HUES48 (cell line): ENCODE measurements at regions not wholly inside any gene's neighbourhood (a gene's known extent, or its start where the extent isn't known, plus 50 kb on each side); places are given as distances from the start of the nearest gene placed in this dataset.

ENCODE experiments used
- H3K27ac ChIP-seq: one replicate; pipeline ENCODE4 v1.7.0; 2013; ENCODE audit warnings: low read depth, low read length, inconsistent platforms
- H3K27me3 ChIP-seq: 2 replicates; pipeline ENCODE4 v1.6.1; 2013; ENCODE audit warnings: mild to moderate bottlenecking, low read length; ENCODE audit not compliant: control insufficient read depth, insufficient read depth
- H3K36me3 ChIP-seq: 2 replicates; pipeline ENCODE4 v1.6.1; 2013; ENCODE audit warnings: low read length; ENCODE audit not compliant: control insufficient read depth, insufficient read depth
- H3K4me1 ChIP-seq: 2 replicates; pipeline ENCODE4 v1.6.1; 2013; ENCODE audit warnings: mild to moderate bottlenecking, low read length; ENCODE audit not compliant: control insufficient read depth, insufficient read depth
- H3K4me3 ChIP-seq: 2 replicates; pipeline ENCODE4 v1.5.1; 2013; ENCODE audit warnings: mild to moderate bottlenecking, low read depth, low read length
- H3K9ac ChIP-seq: 2 replicates; pipeline ENCODE4 v1.6.1; 2013; ENCODE audit warnings: mild to moderate bottlenecking, low read depth, low read length, moderate library complexity
- H3K9me3 ChIP-seq: 2 replicates; pipeline ENCODE4 v1.6.1; 2013; ENCODE audit warnings: low read length; ENCODE audit not compliant: control insufficient read depth, insufficient read depth

GRCh38 chr3:116961106-116961505 lies 251.5 kb downstream of the TUSC7 start:
- Histone ChIP-seq H3K4me1 (no peaks in the 10 kb centered on the region), H3K9me3 (no peaks in the 10 kb centered on the region), H3K9ac (no peak overlapping the region), H3K27me3 (no peaks in the 10 kb centered on the region), H3K27ac (no peak overlapping the region), H3K36me3 (no peaks in the 10 kb centered on the region), H3K4me3 (no peak overlapping the region)

- no peaks in the 10 kb centered on the region for H3K4me1 ChIP-seq
- no peaks in the 10 kb centered on the region for H3K36me3 ChIP-seq
- H3K27me3 ChIP-seq: no peaks in the 10 kb centered on the region
- no peaks in the 10 kb centered on the region for H3K9me3 ChIP-seq
- H3K27ac ChIP-seq: no peak overlapping the region
- no peak overlapping the region for H3K4me3 ChIP-seq
- H3K9ac ChIP-seq: no peak overlapping the region
Measured at GRCh38 chr3:116963802-116964201, 254.2 kb downstream of the TUSC7 start.

GRCh38 chr3:116966649-116967048 lies 257.1 kb downstream of the TUSC7 start:
- Histone ChIP-seq H3K27ac (no peak overlapping the region), H3K4me1 (no peaks in the 10 kb centered on the region), H3K36me3 (no peaks in the 10 kb centered on the region), H3K9ac (no peak overlapping the region), H3K27me3 (no peaks in the 10 kb centered on the region), H3K4me3 (no peak overlapping the region), H3K9me3 (no peaks in the 10 kb centered on the region)

DNA sequence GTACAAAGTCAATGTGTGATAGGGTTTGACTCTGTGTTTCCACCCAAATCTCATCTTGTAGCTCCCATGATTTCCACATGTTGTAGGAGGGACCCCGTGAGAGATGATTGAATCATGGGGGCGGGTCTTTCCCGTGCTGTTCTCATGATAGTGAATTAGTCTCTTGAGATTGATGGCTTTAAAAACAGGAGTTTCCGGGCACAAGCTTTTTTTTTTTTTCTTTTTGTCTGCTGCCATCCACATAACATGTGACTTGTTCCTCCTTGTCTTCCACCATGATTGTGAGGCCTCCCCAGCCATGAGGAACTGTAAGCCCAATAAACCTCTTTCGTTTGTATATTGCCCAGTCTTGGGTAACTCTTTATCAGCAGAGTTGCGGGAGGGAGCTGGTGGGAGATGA lies 259.6 kb downstream of the TUSC7 start:
- Histone ChIP-seq H3K4me1 (0 out of 2 replicates have a peak, but pooled peaks cover 3% of the 10 kb centered on the region), H3K27me3 (no peaks in the 10 kb centered on the region), H3K9ac (no peak overlapping the region), H3K36me3 (no peaks in the 10 kb centered on the region), H3K4me3 (no peak overlapping the region), H3K27ac (no peak overlapping the region), H3K9me3 (no peaks in the 10 kb centered on the region)

- Histone ChIP-seq H3K9ac (no peak overlapping the region), H3K9me3 (no peaks in the 10 kb centered on the region), H3K36me3 (no peaks in the 10 kb centered on the region), H3K27ac (no peak overlapping the region), H3K27me3 (no peaks in the 10 kb centered on the region), H3K4me1 (0 out of 2 replicates have a peak, but pooled peaks cover 3% of the 10 kb centered on the region), H3K4me3 (no peak overlapping the region)
Measured at GRCh38 chr3:116969646-116970045, 260.1 kb downstream of the TUSC7 start.

- Histone ChIP-seq H3K9ac (no peak overlapping the region), H3K36me3 (no peaks in the 10 kb centered on the region), H3K4me1 (0 out of 2 replicates have a peak, but pooled peaks cover 3% of the 10 kb centered on the region), H3K4me3 (no peak overlapping the region), H3K27ac (no peak overlapping the region), H3K27me3 (no peaks in the 10 kb centered on the region), H3K9me3 (no peaks in the 10 kb centered on the region)
Measured at GRCh38 chr3:116971531-116971930, 262.0 kb downstream of the TUSC7 start.

DNA sequence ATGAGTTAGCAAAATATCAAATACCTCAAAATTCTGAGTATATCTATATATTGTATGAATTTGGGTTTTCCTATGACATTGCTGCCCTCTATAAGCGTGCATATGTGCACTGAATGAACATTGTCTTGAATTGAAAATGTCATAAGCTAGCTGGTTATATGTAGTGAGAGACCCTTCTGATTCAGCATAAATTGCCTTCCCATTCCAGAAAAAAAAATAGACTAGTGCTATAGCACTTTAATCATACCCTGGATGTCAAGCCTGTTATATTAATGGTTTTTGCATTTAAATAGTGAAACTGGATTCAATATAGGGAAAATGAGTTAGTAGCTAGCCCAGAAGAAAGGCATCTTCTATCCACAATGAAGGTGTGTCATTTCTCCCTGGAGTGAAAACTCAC lies 265.1 kb downstream of the TUSC7 start:
- no peaks in the 10 kb centered on the region for H3K36me3 ChIP-seq

DNA sequence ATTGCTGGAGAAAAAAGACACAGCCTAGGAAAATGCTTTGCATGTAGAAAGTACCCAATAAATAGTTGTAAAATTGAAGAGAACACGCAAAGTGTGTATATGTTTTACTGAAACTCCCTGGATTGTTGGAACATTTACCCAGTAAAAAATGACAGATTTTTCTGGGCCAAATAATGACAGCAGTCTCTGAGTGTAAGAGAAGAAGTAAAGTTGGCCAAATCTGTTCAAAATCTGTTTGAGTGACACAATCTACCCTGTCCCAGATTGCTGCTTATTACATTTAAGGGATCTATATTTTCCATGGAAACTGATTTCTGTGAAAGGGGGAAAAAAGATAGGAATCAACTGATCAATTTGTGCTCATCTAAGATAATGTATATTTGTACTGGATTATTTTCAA lies 267.9 kb downstream of the TUSC7 start:
- H3K4me3 ChIP-seq: no peak overlapping the region
- no peak overlapping the region for H3K9ac ChIP-seq
- no peaks in the 10 kb centered on the region for H3K36me3 ChIP-seq

More for the DNA sequence above, 265.1 kb downstream of the TUSC7 start:
- H3K27ac ChIP-seq: no peak overlapping the region
- no peak overlapping the region for H3K9ac ChIP-seq
- peaks cover 5% of the 10 kb centered on the region; the same call in 1 of the 2 replicates for H3K4me1 ChIP-seq
- H3K9me3 ChIP-seq: no peaks in the 10 kb centered on the region
- H3K27me3 ChIP-seq: no peaks in the 10 kb centered on the region
- H3K4me3 ChIP-seq: no peak overlapping the region

DNA sequence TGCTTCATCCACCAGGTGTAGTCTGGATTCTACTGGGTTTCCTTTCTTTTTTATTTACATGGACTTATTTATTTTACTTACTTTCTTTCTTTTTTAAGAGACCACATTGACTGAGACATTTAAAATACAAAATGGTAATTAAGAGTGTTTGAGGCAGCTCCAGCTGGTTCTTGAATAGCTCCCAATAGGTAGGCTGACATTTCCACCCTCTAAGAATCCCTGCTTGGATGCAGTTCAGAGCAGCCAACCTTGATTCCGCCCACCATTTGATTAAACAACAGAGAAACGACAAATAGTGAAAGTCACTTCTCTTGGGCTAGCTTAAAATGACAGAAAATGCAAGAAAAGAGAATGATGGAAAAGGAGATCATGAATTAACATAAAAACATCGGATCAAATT lies 270.5 kb downstream of the TUSC7 start:
- Histone ChIP-seq H3K9ac (no peak overlapping the region), H3K9me3 (no peaks in the 10 kb centered on the region), H3K4me3 (no peak overlapping the region), H3K27me3 (no peaks in the 10 kb centered on the region), H3K36me3 (no peaks in the 10 kb centered on the region), H3K27ac (no peak overlapping the region), H3K4me1 (peaks cover 14% of the 10 kb centered on the region)

More for the DNA sequence above, 267.9 kb downstream of the TUSC7 start:
- Histone ChIP-seq H3K4me1 (peaks cover 17% of the 10 kb centered on the region), H3K27me3 (no peaks in the 10 kb centered on the region), H3K27ac (no peak overlapping the region), H3K9me3 (no peaks in the 10 kb centered on the region)

GRCh38 chr3:116981089-116981488 lies 271.5 kb downstream of the TUSC7 start:
- Histone ChIP-seq H3K9ac (no peak overlapping the region), H3K36me3 (no peaks in the 10 kb centered on the region), H3K27me3 (no peaks in the 10 kb centered on the region), H3K4me3 (no peak overlapping the region), H3K9me3 (no peaks in the 10 kb centered on the region), H3K4me1 (peaks cover 14% of the 10 kb centered on the region), H3K27ac (no peak overlapping the region)

DNA sequence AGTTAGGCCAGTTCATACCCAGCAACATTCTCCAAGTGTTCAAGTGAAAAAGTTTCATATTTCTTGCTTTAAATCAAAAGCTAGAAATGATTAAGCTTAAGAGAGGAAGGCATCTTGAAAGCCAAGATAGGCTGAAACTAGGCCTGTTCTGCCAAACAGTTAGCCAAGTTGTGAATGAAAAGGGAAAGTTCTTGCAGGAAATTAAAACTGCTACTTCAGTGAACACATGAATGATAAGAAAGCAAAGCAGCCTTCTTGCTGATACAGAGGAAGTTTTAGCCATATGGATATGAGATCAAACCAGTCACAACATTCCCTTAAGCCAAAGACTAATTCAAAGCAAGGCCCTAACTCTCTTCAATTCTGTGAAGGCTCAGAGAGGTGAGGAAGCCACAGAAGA lies 274.7 kb downstream of the TUSC7 start:
- Histone ChIP-seq H3K27ac (no peak overlapping the region), H3K9ac (no peak overlapping the region), H3K9me3 (no peaks in the 10 kb centered on the region), H3K36me3 (no peaks in the 10 kb centered on the region), H3K4me1 (peaks cover 14% of the 10 kb centered on the region), H3K4me3 (no peak overlapping the region), H3K27me3 (no peaks in the 10 kb centered on the region)
